Rectal smooth muscle tissue (tissue), 1 donor: ENCODE measurements at regions not wholly inside any gene's neighbourhood (a gene's known extent, or its start where the extent isn't known, plus 50 kb on each side); places are given as distances from the start of the nearest gene placed in this dataset.

Source experiments
- H3K27ac ChIP-seq: one replicate; pipeline ENCODE4 v1.7.0; 2013; ENCODE audit warnings: low read depth, low read length, inconsistent platforms
- H3K27me3 ChIP-seq: one replicate; pipeline ENCODE4 v1.7.0; 2013; ENCODE audit warnings: low read length; ENCODE audit not compliant: control insufficient read depth, insufficient read depth
- H3K36me3 ChIP-seq: one replicate; pipeline ENCODE4 v1.7.0; 2013; ENCODE audit warnings: low read length; ENCODE audit not compliant: control insufficient read depth, insufficient read depth
- H3K4me1 ChIP-seq: one replicate; pipeline ENCODE4 v1.7.0; 2013; ENCODE audit warnings: low read length; ENCODE audit not compliant: control insufficient read depth, insufficient read depth
- H3K4me3 ChIP-seq: one replicate; pipeline ENCODE4 v1.7.0; 2013; ENCODE audit warnings: low read length
- H3K9ac ChIP-seq: one replicate; pipeline ENCODE4 v1.7.0; 2013; ENCODE audit warnings: low read length

GRCh38 chr2:238963161-238963970 lies 115.5 kb downstream of the TWIST2 start:
- H3K4me1 ChIP-seq, result no peaks in the 10 kb centered on the region

DNA sequence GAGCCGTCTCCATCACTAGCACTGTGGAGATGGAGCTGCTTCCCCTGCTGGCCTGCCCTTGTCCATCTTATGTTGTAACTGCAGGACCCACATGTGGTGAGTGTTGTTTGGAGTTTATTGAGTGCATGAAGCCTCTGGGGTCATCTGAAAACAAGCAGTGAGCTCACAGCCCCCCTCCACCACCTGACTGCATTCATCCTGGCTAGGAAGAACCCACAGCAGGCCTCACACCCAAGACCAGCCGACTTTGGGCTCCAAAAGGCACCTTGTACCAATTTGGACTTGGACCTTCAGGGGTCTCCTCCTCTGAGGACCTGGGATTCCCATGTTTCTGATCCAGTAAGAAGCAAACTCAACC lies 116.1 kb downstream of the TWIST2 start:
- no peaks in the 10 kb centered on the region for H3K4me1 ChIP-seq
- H3K27ac ChIP-seq, result no peak overlapping the region
- H3K4me3 ChIP-seq, result no peak overlapping the region
- no peak overlapping the region for H3K9ac ChIP-seq
- no peaks in the 10 kb centered on the region for H3K36me3 ChIP-seq
- no peaks in the 10 kb centered on the region for H3K27me3 ChIP-seq

More at GRCh38 chr2:238963161-238963970, 115.5 kb downstream of the TWIST2 start:
- Histone ChIP-seq H3K36me3 (no peaks in the 10 kb centered on the region), H3K9ac (no peak overlapping the region), H3K27ac (no peak overlapping the region), H3K27me3 (no peaks in the 10 kb centered on the region), H3K4me3 (no peak overlapping the region)

- Histone ChIP-seq H3K27me3 (no peaks in the 10 kb centered on the region), H3K4me3 (no peak overlapping the region), H3K4me1 (no peaks in the 10 kb centered on the region), H3K36me3 (no peaks in the 10 kb centered on the region), H3K27ac (no peak overlapping the region), H3K9ac (no peak overlapping the region)
Measured at GRCh38 chr2:238964544-238965067, 116.7 kb downstream of the TWIST2 start.

DNA sequence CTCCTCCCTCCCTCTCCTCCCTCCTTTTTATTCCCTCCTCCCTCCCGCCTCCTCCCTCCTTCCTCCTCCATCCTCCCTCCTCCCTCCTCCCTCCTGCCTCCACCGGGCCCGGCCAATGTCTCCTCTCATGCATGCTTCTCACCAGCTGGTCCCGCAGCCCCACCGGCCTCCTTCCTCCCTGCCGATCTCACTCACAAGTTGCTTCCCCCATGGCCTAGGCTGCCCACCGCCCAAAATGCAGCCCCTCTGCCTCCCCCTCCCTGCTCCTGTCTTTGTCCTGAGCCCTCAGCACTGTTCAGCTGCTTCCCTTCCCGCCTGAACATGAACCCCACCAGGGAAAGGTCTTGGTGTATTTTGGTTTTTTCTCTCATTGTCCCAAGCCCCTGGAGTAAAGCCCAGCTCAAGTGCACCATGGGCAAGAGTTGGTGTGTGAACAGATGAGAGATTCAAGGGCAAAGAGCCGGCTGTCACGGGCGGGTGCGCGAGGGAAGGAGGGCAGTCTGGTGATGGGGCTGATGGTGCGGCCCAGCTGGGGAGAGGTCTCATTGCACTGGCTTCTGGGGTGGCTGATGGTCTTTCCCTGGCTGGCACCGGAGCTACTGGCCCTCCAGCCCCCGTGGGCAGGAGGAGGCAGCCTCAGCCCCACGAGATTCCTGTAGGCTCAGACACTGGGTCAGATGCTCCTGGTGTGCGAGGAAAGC lies 117.6 kb downstream of the TWIST2 start:
- Histone ChIP-seq H3K4me3 (no peak overlapping the region), H3K27ac (no peak overlapping the region), H3K27me3 (no peaks in the 10 kb centered on the region), H3K4me1 (no peaks in the 10 kb centered on the region), H3K9ac (no peak overlapping the region), H3K36me3 (no peaks in the 10 kb centered on the region)

DNA sequence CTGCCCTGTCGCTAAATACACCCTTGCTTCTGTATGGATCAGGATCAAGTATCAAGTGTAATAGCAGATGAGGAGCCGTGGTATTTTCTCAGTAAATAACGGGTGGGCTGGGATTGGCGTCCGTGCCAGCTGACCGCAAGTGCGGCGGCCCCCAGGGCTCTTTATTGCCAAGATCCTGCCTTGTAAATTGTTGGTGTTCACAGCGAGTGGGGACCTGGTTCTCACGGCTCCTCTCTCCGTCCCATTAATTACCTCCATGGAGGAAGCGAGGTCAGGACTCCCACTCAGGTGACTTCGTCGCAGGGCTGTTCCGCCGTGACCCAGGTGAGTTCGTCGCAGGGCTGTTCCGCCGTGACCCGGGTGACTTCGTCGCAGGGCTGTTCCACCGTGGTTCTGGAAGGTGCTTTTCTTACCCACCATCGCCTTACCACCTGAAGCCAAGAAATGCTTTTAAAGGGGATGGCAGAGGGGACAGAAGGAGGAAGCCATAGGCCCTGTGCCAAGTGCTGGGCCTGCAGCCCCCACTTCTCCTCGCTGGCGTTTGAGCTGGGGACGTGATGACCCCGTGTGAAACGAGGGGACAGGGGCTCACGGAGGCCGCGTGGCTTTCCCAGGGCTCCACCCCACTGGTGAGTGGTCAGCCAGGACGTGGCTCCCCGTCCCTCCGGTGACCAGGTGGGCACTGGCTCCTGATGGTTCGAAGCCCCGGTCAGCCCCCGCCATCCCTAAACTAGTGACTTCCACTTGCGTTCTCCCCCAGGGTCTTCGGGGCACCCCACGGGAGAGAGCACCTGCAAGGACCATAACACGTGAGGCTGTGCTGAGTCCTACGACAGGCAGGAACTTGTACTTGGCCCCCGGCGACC lies 118.4 kb downstream of the TWIST2 start:
- Histone ChIP-seq H3K27me3 (no peaks in the 10 kb centered on the region), H3K4me3 (no peak overlapping the region), H3K36me3 (no peaks in the 10 kb centered on the region), H3K9ac (no peak overlapping the region), H3K4me1 (no peaks in the 10 kb centered on the region), H3K27ac (no peak overlapping the region)

DNA sequence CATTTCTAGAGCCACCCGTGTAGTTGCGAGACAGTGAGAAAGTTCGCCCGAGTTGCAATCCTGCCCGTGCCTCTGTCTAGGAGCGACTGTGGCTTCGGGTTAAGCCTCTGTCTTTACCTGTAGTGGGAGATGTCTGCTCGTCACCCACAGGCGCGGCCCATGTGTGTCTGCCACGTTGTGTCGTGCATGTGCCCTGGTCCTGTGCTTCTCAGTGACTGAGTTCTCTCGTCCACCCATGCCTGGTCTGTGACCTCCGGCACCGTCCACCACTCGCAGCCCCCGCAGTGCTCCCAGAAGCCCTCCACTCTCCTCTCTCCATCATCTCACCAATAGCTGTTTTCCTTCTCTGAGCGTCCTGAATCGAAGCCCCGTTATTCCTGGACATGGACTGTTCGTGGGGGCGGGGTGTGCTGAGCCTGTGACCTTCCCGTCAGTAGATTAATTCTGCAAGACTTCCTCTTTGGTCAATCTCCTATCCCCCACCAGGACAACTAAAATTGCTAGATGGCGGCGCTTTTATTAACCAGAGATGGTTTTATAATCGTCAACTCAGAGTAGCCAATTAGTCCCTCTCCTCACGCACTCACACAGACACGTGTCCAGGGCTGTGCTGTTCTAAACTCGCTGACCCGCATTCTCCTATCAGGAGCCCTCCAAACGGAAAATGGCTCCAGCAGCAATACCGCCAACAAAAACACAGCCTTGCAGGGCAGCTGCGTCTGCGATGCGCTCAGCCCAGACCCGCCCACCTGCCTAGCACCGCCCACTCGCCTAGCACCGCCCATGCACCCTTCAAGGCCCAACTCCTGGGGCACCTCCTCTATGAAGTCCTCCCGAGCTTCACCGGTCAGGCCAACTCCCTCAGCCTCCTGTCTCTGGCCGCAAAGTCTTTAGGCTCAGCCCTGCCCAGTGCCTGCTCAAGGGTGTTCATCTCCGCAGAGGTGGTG lies 119.4 kb downstream of the TWIST2 start:
- Histone ChIP-seq H3K4me3 (no peak overlapping the region), H3K9ac (no peak overlapping the region), H3K27me3 (no peaks in the 10 kb centered on the region), H3K27ac (no peak overlapping the region), H3K36me3 (no peaks in the 10 kb centered on the region), H3K4me1 (no peaks in the 10 kb centered on the region)

- Histone ChIP-seq H3K36me3 (no peaks in the 10 kb centered on the region), H3K4me1 (no peaks in the 10 kb centered on the region), H3K4me3 (no peak overlapping the region), H3K9ac (no peak overlapping the region), H3K27ac (no peak overlapping the region), H3K27me3 (no peaks in the 10 kb centered on the region)
Measured at GRCh38 chr2:238967978-238968360, 120.1 kb downstream of the TWIST2 start.

- no peaks in the 10 kb centered on the region for H3K27me3 ChIP-seq
Measured at GRCh38 chr2:238968616-238969384, 120.9 kb downstream of the TWIST2 start.

DNA sequence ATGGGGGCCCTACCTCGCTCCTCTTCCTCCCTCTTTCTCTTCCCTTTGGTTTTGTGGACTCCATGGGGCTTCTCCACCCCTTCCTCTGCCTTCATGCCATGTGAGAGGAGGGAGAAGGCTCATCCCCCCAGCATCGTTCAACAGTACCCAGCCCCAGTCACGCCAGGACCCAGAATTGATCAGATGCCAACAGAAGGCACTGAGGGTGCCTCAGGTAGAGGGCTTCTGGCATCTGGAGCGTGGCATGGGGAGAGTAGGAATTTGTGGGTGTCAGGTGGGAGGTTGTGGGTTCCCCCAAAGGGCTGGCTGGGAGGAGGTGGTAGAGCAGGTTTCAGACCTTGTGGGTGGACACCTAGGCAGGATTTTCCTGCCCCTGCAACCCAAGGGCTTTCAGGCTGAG lies 122.0 kb downstream of the TWIST2 start:
- H3K36me3 ChIP-seq, result no peaks in the 10 kb centered on the region
- peaks cover 4% of the 10 kb centered on the region for H3K4me1 ChIP-seq
- no peak overlapping the region for H3K4me3 ChIP-seq
- no peaks in the 10 kb centered on the region for H3K27me3 ChIP-seq
- no peak overlapping the region for H3K9ac ChIP-seq
- no peak overlapping the region for H3K27ac ChIP-seq

More at GRCh38 chr2:238968616-238969384, 120.9 kb downstream of the TWIST2 start:
- Histone ChIP-seq H3K4me3 (no peak overlapping the region), H3K27ac (no peak overlapping the region), H3K4me1 (no peaks in the 10 kb centered on the region), H3K36me3 (no peaks in the 10 kb centered on the region), H3K9ac (no peak overlapping the region)

DNA sequence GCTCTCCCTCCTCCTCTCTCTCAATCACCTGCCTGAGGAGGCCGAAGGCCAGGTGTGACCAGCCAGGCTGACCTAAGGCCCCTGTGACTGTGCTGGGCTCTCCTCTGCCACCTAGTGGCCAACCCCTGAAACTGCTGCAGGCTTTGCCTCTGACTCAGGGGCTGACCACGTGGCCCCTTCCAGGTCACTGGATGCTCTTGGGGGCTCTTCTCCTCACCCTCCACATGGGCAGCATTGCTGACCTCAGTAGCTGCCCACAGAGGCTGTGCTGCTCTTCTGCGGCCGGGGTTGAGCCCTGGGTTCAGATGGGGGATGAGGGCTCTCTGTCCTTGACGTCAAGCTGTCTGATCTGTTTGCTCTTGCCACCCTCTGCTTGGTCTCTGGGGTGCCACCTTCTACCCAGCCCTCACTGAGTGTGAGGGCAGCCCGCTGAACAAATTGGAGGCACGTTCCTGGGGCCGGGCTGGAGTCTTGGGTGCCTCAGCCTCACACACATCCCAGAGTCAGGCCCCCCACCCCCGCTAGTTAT lies 122.7 kb downstream of the TWIST2 start:
- no peak overlapping the region for H3K4me3 ChIP-seq
- no peak overlapping the region for H3K9ac ChIP-seq
- H3K4me1 ChIP-seq, result peaks cover 5% of the 10 kb centered on the region
- H3K36me3 ChIP-seq, result no peaks in the 10 kb centered on the region
- no peak overlapping the region for H3K27ac ChIP-seq
- H3K27me3 ChIP-seq, result no peaks in the 10 kb centered on the region
